GM18907 (cell line): ENCODE measurements at regions not wholly inside any gene's neighbourhood (a gene's known extent, or its start where the extent isn't known, plus 50 kb on each side); places are given as distances from the start of the nearest gene placed in this dataset.
"Not testable (repeated sequence)": the region's sequence is repeated elsewhere in the genome, so short reads cannot be mapped to it uniquely, and the experiment has no call there.

Source experiments
- ATAC-seq: cut with Tn5 transposase; IDR thresholded peaks from one replicate; pipeline ENCODE4 v1.9.1; 2021; ENCODE audit warnings: mild to moderate bottlenecking, moderate library complexity; ENCODE audit not compliant: unreplicated experiment

GRCh38 chr5:136631186-136631585, 265.8 kb upstream of the TRPC7 start:
- ATAC-seq = no peak

- no peak for ATAC-seq
Observed at GRCh38 chr5:136629125-136629792, 263.9 kb upstream of the TRPC7 start.

- no peak for ATAC-seq
Observed at GRCh38 chr5:136626531-136626930, 261.2 kb upstream of the TRPC7 start.

GRCh38 chr5:136622747-136623146, 257.4 kb upstream of the TRPC7 start:
- ATAC-seq = no peak

- no peak for ATAC-seq
Observed at GRCh38 chr5:136621743-136622142, 256.4 kb upstream of the TRPC7 start.

- no peak for ATAC-seq
Observed at GRCh38 chr5:136620621-136621020, 255.3 kb upstream of the TRPC7 start.

GRCh38 chr5:136620016-136620419, 254.7 kb upstream of the TRPC7 start:
- no peak for ATAC-seq

- ATAC-seq = no peak
Observed at GRCh38 chr5:136619556-136619955, 254.2 kb upstream of the TRPC7 start.

- no peak for ATAC-seq
Observed at GRCh38 chr5:136615251-136616119, 250.1 kb upstream of the TRPC7 start.

GRCh38 chr5:136613230-136613629, 247.9 kb upstream of the TRPC7 start:
- no peak for ATAC-seq

- ATAC-seq = no peak
Observed at GRCh38 chr5:136605638-136606037, 240.3 kb upstream of the TRPC7 start.

- no peak for ATAC-seq
Observed at GRCh38 chr5:136600306-136600705, 235.0 kb upstream of the TRPC7 start.

- ATAC-seq = no peak
Observed at GRCh38 chr5:136598802-136599404, 233.6 kb upstream of the TRPC7 start.

GRCh38 chr5:136594416-136594815, 229.1 kb upstream of the TRPC7 start:
- ATAC-seq = no peak

- ATAC-seq = no peak
Observed at GRCh38 chr5:136590581-136590980, 225.2 kb upstream of the TRPC7 start.

- ATAC-seq = no peak
Observed at GRCh38 chr5:136586196-136586595, 220.9 kb upstream of the TRPC7 start.

GRCh38 chr5:136584474-136584873, 219.1 kb upstream of the TRPC7 start:
- no peak for ATAC-seq

- ATAC-seq = no peak
Observed at GRCh38 chr5:136579238-136579637, 213.9 kb upstream of the TRPC7 start.

GRCh38 chr5:136569875-136570274, 204.5 kb upstream of the TRPC7 start:
- ATAC-seq = not testable (repeated sequence)

- not testable (repeated sequence) for ATAC-seq
Observed at GRCh38 chr5:136565457-136565856, 200.1 kb upstream of the TRPC7 start.

GRCh38 chr5:136565050-136565449, 199.7 kb upstream of the TRPC7 start:
- not testable (repeated sequence) for ATAC-seq

- not testable (repeated sequence) for ATAC-seq
Observed at GRCh38 chr5:136564431-136564830, 199.1 kb upstream of the TRPC7 start.
